Renal pelvis (tissue), 1 donor: ENCODE measurements at regions not wholly inside any gene's neighbourhood (a gene's known extent, or its start where the extent isn't known, plus 50 kb on each side); places are given as distances from the start of the nearest gene placed in this dataset.
"Not testable (repeated sequence)": the region's sequence is repeated elsewhere in the genome, so short reads cannot be mapped to it uniquely, and the experiment has no call there.

Experiments used
- DNase-seq: peaks from one replicate; pipeline ENCODE4 v3.0.0-alpha.2; 2013

DNA sequence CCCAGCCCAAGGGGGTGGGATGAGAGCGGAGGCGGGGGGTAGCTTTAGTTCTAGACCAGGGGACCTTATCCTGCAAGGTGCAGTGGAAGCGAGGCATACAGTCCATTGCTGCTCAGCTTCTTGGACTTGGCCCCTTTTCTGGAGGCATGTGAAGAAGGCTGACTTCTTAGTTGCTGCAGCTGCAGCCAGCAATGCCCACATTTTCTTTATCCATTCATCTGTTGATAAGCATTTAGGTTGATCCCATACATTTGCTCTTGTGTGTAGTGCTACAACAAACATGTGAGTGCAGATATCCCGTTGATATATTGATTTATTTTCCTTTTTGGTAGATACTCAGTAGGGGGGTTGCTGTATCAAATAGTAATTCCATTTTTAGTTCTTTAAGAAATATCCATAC lies 461.2 kb upstream of the IMPG1 start:
- DNase-seq = no peak

DNA sequence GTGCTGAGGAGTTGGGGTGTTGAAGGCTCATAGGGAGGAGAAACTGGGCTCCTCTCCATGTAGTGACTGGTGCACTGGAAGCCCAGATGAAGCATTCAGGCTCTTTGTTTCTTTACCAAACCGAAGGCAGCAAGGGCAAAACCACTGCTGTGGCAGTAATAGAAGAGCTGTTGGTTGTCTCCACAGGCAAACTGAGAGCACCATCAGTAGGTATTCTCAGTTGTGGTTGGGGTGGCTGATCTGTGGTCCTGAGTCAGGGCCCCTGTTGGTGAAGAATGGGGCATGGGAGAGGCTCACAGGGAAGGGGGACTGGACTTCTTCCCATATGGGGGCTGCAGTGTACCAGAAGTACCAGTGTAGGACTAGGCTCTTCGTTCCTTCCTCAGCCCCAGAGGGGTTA lies 460.2 kb upstream of the IMPG1 start:
- DNase-seq = no peak

DNA sequence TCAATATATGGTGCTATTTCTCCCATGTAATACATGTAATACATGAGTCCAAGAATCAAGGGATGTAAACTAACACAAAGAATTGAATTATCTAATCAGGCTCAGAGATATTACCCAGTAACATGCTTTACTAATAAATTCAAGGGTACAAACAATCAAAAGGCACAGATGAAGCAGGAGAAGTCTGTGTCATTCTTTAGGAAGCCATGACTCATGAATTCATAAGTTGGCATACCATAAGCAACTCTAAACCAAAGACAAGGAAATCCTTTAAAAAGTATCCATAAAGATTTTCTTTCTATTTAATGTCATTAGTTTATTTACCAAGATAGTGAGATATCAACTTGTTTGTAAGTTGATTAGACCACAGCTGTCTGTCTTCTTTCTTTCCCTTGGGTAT lies 446.0 kb upstream of the IMPG1 start:
- no peak for DNase-seq

DNA sequence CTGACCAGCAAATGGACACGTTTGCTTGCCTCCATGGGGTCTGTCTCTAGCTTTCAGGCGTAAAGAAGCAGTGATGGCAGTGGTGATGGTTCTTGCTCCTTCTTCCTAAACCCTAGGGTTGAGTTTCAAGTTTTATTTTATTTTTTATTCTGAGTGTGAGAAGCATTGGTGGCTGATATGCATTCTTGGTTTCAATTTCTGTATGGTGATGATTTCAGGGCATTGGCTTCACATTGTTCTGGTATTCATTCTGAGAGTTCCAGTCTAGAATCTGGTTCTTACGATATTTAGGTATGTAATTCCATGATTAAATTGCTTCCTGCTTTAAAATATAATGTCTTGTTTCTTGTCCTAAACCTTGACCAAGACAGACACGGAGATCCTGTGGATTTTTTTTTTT lies 444.5 kb upstream of the IMPG1 start:
- no peak for DNase-seq

DNA sequence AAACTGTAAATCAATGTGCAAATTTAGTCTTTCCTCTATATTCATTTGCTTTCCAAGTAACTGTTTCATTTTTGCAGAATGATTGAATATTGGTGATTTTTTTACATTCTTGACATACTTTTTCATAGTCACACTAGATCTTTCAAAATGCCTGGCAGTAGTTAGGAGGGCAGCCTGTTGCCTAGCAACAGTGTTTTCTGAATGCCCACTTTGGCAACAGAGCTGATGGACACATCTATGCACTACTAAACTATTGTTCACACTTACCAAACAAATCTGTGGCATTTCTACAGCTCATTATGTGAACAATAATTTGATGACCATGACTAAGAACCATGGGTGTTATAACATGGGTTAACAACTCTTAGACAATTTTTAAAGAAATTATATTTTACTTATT lies 438.0 kb upstream of the IMPG1 start:
- DNase-seq = no peak

DNA sequence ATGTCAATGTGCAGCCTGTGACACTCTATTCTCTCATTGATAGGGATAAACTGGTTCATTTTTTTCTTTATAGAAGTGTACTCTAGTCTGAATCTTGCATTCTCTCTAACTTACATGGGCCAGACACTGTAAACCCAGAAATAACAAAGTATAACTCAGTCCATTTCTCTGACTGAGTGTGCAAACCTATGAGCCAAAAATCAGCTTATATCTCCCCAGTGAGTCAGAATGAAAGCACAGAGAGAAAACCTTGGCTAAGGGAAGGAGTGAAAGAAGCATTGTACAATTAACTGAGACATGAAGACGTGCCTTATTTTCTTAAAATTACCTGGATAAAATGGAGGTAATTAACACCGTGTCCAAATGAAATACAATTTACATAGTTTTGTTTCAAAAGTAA lies 436.9 kb upstream of the IMPG1 start:
- DNase-seq = no peak

DNA sequence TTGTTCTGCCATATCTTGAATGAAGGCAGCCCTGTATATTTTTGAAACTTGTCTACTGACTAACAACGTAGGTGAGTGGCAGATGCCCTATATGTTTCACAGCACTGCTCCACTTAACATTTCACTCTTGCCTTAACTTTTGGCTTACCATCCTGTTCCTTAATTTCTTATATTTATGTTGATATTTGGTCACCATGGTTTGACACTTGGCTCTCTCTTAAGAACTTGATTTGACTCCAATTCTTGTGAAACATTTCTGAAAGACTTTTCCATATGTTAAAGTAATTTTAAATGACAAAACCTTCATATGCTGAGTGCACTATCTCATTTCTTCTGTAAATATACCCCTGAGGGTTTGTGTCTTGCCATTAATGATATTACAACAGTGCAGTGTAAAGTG lies 434.3 kb upstream of the IMPG1 start:
- no peak for DNase-seq

DNA sequence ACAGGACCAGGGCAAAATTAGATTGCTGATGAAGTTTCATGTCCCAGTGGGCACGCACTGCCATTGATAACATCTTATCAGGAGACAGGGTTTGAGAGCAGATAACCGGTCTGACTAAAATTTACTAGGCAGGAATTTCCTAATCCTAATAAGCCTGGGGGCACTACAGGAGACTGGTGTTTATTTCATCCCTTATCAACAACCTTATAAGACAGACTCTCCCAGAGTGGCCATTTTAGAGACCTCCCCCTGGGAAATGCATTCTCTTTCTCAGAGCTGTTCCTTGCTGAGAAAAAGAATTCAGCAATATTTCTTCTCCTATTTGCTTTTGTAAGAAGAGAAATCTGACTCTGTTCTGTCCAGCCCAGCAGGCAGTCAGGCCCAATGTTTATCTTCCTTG lies 423.4 kb upstream of the IMPG1 start:
- no peak for DNase-seq

DNA sequence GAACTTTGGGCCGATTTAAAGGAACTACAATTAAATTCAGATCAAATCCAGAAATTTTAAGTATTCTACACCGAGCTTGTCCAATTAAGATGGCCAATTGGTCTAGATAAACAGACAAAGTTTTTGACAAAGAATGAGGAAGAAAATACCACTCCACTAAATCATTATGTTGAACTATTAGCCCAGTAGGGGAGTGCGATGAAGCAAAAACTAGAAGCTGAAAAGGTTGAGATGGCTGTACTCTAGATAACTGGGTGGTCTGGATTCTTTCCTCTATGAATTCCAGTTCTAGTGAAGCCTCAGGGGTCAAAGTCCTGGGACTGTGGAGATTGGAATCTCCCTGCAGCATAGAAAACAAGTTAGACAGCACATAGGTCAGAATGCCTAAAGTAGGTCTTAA lies 418.9 kb upstream of the IMPG1 start:
- DNase-seq = not testable (repeated sequence)

DNA sequence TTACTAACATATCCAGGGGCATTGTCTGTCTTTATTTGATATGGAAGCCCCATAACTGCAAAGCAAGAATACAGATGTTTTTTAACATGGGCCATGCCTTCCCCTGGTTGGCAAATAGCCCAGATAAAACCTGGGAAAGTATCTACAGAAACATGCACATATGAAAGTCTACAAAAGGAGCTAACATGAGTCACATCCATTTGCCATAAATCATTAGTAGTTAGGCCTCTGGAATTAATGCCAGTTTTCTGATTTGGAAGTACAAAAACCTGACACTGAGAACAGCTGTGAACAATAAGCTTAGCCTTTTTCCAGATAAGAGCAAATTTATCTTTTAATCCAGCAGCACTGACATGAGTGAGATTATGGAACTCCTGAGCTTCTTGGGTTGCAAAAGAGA lies 418.0 kb upstream of the IMPG1 start:
- no peak for DNase-seq

DNA sequence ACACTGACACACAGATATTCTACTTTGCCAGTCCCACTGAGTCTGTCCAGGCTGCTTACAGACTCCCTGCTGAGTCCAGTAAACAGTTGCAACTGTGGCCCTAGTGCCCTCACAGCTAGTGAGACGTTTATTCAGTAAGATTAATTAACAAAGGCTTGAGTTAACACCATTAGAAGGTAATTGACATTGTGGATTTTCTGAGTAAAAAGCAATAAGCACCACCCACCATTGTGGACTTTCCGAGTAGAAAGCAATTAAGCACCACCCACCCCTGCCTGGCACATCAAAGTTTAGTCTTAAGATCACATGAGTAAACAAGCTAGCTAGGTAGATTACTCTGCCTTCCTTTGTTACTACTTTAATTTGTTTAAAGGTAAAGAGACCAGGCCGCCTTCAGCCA lies 408.6 kb upstream of the IMPG1 start:
- DNase-seq = no peak

DNA sequence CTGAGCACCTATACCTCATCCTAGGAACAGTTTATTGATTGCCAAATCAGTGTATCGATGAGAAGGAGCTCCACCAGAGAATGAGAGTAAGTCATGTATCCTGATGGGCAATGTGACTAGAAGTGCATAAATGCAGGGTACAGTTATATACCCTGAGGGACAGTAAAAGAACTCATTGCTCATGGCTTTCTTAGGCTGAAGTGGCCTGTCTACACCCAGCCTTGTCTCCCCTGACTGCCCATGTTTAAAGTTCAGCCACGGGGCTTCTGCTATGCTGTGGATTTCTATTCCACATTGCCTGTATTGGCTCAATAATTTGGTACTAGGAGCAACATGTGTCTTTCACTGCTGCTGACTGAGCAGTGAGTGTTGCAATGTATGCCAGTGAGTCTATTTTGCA lies 400.4 kb upstream of the IMPG1 start:
- DNase-seq = no peak

DNA sequence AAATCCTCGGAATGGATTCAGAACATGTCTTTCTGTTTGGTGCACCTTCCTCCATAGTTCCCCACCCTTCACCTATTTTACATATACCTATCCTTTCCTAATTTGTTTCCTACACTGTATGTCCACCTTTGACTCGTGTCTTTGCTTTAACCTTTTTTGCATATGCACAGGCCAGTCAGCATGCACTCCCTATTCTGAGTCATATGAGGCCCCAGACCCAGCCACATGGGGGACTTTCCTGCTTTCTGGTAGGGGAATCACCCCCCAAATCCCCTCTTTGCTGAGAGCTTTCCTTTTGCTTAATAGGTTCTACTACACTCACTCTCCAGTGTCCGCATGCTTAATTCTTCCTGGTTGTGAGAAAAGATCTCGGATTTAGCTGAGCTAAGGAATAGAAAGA lies 393.8 kb upstream of the IMPG1 start:
- DNase-seq = no peak

DNA sequence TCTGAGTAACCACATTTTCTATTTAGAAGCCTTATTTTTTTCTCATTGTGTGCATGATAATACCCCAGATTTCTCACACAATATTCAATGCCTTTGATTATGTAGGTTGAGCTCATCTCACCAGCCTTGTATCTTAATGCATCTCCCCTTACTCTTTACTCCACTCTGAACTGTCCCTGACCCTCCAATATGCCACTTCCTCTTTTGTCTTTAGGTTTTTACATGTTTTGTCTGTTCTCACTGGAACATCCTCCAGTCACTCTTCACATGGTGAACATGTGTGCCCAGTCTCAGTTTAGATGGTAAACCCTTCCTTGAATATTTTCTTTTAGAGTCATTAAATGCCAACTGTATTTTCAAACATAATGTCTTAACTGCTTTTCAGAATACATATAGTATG lies 392.9 kb upstream of the IMPG1 start:
- no peak for DNase-seq

DNA sequence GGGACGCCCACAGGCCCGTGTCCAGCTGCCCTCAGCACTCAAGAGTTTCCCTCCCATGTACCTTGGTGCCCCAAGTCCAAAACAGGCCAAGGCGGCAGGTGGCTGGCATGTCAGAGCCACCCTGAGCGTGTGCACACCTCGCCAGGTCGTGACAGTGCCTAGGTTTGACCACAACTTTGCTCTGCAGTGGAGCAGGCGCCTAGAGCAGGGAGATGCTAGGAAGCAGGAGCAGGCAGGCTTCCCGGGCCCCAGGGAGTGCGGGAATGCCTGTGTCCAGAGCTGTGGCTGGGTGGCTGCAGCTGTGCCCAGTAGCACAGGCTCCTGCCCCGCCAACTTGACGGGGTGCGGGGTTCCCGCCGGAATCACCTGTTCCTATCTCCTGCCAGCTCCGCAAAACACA lies 380.8 kb upstream of the IMPG1 start:
- DNase-seq = no peak

DNA sequence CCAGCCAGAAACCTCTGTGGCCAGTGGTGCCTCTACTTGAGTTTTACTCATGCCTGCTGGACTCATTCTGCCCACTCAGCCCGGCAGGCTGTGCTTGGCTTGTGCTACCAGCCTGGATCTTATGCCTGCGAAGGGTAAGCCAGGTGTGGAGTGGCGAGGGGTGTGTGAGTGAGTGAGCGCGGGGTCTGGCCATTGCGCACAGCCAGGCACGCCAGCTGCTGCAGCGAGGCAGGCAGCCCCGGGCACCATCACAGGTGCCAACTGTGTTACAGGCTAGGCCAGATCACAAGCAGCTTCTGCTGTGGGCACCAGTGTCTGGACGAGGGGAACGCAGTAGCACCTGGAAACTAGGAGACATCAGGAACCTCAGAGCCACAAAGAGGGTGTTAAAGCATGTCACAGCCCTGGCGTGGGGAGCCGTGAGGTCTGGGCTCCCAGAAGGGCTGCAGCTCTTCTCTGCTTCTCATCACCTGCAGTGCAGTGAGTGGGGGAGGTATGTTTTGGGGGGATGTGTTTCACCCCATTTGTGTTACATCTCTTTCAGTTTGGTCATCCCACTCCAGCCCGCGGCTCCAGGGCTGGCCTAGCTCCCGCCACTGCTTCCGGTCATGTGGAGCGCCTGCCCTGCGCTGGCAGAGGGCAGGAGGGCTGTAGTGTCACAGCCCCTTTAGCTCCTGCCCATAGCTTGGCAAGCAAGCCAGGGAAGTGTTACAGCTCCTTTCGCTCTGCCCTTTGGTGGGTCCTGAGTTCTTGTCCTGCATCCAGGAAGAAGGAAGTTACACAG lies 379.7 kb upstream of the IMPG1 start:
- DNase-seq = no peak

DNA sequence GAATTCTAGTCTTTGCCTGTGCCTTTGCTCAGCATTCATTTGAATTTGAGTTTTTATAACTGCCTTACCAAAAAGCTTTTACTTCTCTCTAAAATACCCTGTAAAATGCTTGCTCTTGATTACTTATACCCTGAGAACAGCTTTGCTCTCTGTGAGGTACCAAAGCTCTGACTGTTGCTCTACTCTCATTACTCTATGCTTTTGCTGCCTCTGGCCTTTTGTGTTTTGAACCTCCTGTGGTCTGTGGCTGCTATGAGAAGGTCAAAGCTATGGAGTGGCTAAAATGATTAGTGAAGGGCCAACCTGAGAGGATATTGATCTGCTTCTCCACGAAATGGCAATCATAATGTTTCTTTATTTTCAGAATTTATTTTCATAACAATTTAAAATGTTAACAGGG lies 375.6 kb upstream of the IMPG1 start:
- no peak for DNase-seq

DNA sequence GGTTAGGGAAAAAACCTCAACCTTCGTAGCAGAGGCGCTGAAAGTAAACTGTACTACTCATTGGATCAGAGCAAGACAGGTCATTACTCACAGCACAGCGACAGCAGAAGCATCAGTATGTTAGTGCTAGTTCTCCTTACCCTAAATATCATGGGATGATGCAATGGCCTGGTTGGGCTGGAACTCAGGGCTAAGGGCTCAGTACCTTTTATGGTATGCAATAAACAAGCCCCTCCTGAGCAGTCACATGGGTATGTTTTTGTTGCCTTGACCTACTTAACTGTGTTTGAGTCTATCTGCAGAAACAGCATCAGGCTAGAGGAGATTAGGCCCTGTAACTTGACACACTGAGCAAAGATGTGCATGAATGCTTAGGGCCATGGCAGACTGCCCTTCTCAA lies 369.4 kb upstream of the IMPG1 start:
- no peak for DNase-seq

DNA sequence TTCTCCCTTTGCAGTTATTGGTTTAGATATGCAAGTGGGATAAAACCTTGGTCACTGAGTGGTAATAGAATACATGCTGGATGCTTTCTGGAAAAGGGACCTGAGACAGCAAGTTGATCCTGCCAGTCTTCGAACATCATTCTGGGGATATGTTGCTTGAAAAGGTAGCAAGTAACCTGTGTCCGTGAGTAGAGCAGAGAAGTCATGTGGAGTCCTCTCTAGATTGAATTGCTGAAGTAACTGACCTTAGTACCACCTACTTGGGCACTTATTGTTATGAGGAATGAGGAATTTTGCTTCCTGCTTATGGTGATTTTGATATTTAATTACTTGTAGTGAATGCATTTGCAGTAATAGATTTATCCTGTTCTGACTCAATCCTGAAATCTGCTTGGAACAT lies 367.3 kb upstream of the IMPG1 start:
- DNase-seq = no peak

DNA sequence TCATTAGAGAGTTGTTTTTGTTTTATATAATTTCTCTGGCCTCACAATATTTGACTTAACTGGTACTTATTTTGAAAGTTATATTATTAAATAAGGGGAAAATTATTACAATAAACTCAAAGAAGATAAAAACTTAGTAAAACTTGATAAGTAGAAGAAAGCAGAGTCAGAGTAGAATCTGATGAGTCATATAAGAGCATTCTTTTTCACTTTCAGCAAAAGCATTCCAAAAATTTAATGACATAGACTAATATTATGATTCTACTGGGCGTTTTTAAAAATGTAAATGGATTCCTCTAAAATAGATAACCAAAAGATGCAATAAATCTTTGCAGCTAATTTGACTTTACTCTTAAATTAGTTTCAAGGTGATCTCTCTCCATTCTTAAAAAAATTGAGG lies 366.3 kb upstream of the IMPG1 start:
- DNase-seq = no peak

DNA sequence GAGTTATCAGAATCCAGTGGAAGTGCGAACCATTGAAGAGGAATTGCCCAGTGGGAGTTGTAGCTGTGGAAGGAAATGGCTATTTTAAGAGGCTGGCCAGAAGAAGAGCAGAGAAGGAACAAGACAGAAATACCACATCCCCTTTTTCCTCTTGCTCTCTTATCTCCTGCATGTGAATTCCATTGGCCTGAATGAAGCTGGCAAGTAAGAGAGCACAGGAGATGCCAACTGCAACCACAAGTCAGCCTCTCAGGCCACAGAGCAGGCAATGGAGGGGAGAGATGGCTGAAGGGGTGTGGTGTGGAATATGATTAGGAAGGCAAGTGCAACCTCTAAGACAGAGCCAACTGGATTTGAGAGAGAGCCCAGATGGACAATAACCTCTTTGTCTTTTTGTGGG lies 362.7 kb upstream of the IMPG1 start:
- no peak for DNase-seq

DNA sequence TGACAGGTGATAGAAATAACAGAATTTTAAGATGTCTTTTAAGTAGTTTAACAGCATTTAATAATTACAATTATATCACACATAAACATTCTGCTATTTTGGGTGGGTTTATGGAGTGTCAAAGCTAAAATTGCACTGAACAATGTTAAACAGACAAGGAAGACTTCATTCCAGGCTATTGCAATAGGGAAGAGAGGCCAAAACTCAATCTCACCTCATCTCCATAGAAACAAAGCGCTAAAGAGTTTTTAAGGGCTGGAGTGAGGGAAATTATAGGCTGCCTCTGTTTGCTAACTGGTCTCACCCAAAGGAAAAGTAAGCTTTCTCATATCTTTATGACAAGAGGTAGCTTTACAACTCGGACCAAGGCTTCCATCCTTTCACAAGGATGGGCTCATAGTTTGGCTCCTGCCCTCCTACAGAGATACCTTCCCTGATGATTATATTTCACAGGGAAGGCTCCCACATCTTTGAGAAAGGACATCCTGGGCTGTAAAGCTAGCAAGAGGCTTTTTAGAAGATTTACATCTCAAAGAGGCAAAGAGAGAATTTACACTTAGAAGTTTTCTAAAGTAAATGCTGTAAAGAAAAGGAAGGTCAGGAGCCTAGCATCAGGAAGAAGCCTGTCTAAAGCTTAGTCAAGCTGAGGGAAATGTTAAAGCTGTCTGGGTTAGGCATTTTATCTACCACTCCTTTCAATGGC lies 350.2 kb upstream of the IMPG1 start:
- no peak for DNase-seq

DNA sequence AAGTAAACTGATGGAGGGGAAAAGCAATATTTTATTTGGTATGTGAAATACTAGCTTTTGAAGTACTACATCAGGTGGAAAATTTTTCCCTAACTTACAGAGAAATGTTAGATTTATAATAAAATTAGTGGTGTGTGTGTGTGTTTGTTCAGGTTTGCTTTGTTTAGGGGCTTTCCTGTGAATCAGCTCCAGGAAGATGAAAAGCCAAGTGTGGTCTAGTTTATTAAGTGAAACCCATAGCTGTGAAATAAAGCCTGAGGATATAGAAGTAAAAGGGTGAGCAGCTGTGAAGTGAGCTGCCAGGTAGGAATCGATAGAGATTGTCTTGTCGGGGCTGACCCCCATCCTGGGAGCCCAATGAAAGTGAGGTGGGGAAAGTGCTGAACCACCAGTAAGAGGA lies 347.6 kb upstream of the IMPG1 start:
- no peak for DNase-seq
